K562 (cell line): ENCODE measurements at regions not wholly inside any gene's neighbourhood (a gene's known extent, or its start where the extent isn't known, plus 50 kb on each side); places are given as distances from the start of the nearest gene placed in this dataset.
A peak's percentile ranks its signal among the peaks of the same experiment; 100 is the strongest.

Source experiments
- CBX2 ChIP-seq: fragments of 200-600 bp; sonication (generic); IDR thresholded peaks from one replicate; pipeline ENCODE4 v1.6.1; 2012; ENCODE audit warnings: mild to moderate bottlenecking, low read length, inconsistent platforms; ENCODE audit not compliant: insufficient read depth, poor library complexity, severe bottlenecking
- CEBPG ChIP-seq, 3 experiments: fragments of 200-800 bp in 1 of 3; sonication (Bioruptor generic) in 1 of 3; sonication (generic) in 1 of 3; formaldehyde crosslinking in 1 of 3; IDR thresholded peaks in 2 of 3; conservative IDR thresholded peaks in 1 of 3; 2 replicates each; pipeline versions ENCODE4 v1.6.1 to v1.8.0; 2016 to 2022; ENCODE audit warnings: missing compliant biosample characterization in 2 of 3, missing genetic modification characterization in 2 of 3, mild to moderate bottlenecking in 1 of 3, missing genetic modification reagents in 1 of 3
- E2F5 ChIP-seq: sonication (generic); formaldehyde crosslinking; IDR thresholded peaks from 2 replicates; pipeline ENCODE4 v1.8.0; 2022; ENCODE audit warnings: mild to moderate bottlenecking, missing genetic modification reagents
- HMG20A ChIP-seq: fragments of 450-650 bp; formaldehyde crosslinking; conservative IDR thresholded peaks from 2 replicates; pipeline ENCODE4 v1.4.0; 2020; ENCODE audit warnings: mild to moderate bottlenecking, mixed read lengths
- ID3 ChIP-seq, 2 experiments: fragments of 250-450 bp in 1 of 2; fragments of 450-650 bp in 1 of 2; sonication (Bioruptor Pico) in 1 of 2; IDR thresholded peaks; 2 replicates each; pipeline versions ENCODE4 v1.6.1 to v1.8.0; 2016 to 2021; ENCODE audit warnings: mild to moderate bottlenecking in 2 of 2, moderate library complexity in 2 of 2, missing compliant biosample characterization in 1 of 2, missing genetic modification characterization in 1 of 2
- JUNB ChIP-seq: fragments of 450-650 bp; formaldehyde crosslinking; conservative IDR thresholded peaks from 2 replicates; pipeline ENCODE4 v1.4.0; 2020; ENCODE audit warnings: mild to moderate bottlenecking
- KDM1A ChIP-seq, 2 experiments: fragments of 450-650 bp; IDR thresholded peaks; 2 replicates each; pipeline ENCODE4 v1.6.1; 2016; ENCODE audit warnings: mild to moderate bottlenecking in 2 of 2
- MNT ChIP-seq, 2 experiments: fragments of 450-650 bp; conservative IDR thresholded peaks; 2 replicates each; pipeline ENCODE4 v1.6.1; 2017; ENCODE audit warnings: mild to moderate bottlenecking in 2 of 2, moderate library complexity in 2 of 2
- RCOR1 ChIP-seq, 2 experiments: IDR thresholded peaks; 2 replicates each; pipeline ENCODE4 v1.6.1; 2012; ENCODE audit warnings: low read depth in 2 of 2, low read length in 2 of 2, borderline replicate concordance in 1 of 2, improper control_type of control experiment in 1 of 2
- U2AF1 ChIP-seq: fragments of 200-400 bp; formaldehyde crosslinking; optimal IDR thresholded peaks from 2 replicates; pipeline ENCODE3; 2017; ENCODE audit warnings: mild to moderate bottlenecking, low read depth, low read length, moderate library complexity
- ZKSCAN1 ChIP-seq: fragments of 150-350 bp; IDR thresholded peaks from 2 replicates; pipeline ENCODE4 v1.6.1; 2016; ENCODE audit warnings: low read depth, low read length
- ZNF695 ChIP-seq: fragments of 450-650 bp; formaldehyde crosslinking; IDR thresholded peaks from 2 replicates; pipeline ENCODE4 v1.4.0; 2020; ENCODE audit warnings: mild to moderate bottlenecking, moderate library complexity
- TF ChIP-seq, protein P1 (sequence below): fragments of 250-450 bp; sonication (Bioruptor Pico); IDR thresholded peaks from 2 replicates; pipeline ENCODE4 v1.8.0; 2022; ENCODE audit warnings: moderate library complexity, mild to moderate bottlenecking, inconsistent platforms
- TF ChIP-seq, protein P2 (sequence below): fragments of 250-450 bp; sonication (Bioruptor Pico); IDR thresholded peaks from 2 replicates; pipeline ENCODE4 v1.6.1; 2021; ENCODE audit warnings: mild to moderate bottlenecking
- TF ChIP-seq, protein P3 (sequence below): fragments of 200-800 bp; sonication (Bioruptor generic); IDR thresholded peaks from 2 replicates; pipeline ENCODE4 v1.6.1; 2017; ENCODE audit warnings: missing genetic modification characterization, missing compliant biosample characterization
- TF ChIP-seq, protein P4 (sequence below), 2 experiments: fragments of 450-650 bp; IDR thresholded peaks; 2 replicates each; pipeline ENCODE4 v1.6.1; 2018; ENCODE audit warnings: mild to moderate bottlenecking in 2 of 2, low read depth in 1 of 2; ENCODE audit not compliant: partially characterized antibody in 2 of 2

DNA sequence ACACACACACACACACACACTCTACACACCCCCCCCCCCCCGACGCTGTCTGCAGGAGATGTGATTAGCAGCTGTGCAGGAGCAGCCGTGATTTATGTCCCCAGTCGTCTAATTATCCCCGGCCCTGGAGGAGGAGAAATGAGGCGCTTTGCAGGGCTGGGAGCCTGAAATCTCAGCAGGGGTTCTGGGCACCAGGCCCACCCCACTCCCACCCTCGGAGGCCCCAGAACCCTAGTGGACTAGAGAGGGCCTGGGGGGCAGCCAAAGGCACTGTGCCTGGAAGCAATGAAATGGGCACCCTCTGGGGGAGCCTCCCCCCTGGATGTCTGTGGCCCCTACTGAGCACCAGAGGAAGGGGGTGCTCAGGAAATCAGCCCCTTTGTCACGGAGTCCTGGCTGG, 134.2 kb upstream of the CIBAR2 start (continued):
- TF ChIP-seq MNT (conservative IDR thresholded peaks at IDR 0.05) (no peak), RCOR1 (IDR thresholded peaks at IDR 0.05; ENCODE audit: borderline replicate concordance in 1 of 2, low read depth in 2 of 2, low read length in 2 of 2) (peak; percentile 48 to 75; a peak in 2 of 4 replicates), JUNB (CRISPR knock-in tag) (no peak), E2F5 (no peak), KDM1A (IDR thresholded peaks at IDR 0.05) (peak; percentile 89 to 92), HMG20A (CRISPR knock-in tag) (no peak), U2AF1 (no peak), ZKSCAN1 (no peak), ID3 (CRISPR knock-in tag; IDR thresholded peaks at IDR 0.05) (no peak), ID3 (tag; IDR thresholded peaks at IDR 0.05) (no peak), CBX2 (no peak), CEBPG (CRISPR knock-in tag; IDR thresholded peaks at IDR 0.05) (no peak), CEBPG (tag; conservative IDR thresholded peaks at IDR 0.05 in 1 of 2, IDR thresholded peaks at IDR 0.05 in 1 of 2) (no peak), ZNF695 (CRISPR knock-in tag) (no peak)
- TF ChIP-seq, protein P1, sequence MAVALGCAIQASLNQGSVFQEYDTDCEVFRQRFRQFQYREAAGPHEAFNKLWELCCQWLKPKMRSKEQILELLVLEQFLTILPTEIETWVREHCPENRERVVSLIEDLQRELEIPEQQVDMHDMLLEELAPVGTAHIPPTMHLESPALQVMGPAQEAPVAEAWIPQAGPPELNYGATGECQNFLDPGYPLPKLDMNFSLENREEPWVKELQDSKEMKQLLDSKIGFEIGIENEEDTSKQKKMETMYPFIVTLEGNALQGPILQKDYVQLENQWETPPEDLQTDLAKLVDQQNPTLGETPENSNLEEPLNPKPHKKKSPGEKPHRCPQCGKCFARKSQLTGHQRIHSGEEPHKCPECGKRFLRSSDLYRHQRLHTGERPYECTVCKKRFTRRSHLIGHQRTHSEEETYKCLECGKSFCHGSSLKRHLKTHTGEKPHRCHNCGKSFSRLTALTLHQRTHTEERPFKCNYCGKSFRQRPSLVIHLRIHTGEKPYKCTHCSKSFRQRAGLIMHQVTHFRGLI, result no peak
- TF ChIP-seq, protein P2, sequence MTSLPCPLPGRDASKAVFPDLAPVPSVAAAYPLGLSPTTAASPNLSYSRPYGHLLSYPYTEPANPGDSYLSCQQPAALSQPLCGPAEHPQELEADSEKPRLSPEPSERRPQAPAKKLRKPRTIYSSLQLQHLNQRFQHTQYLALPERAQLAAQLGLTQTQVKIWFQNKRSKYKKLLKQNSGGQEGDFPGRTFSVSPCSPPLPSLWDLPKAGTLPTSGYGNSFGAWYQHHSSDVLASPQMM (CRISPR knock-in tag), result no peak
- TF ChIP-seq, protein P3, sequence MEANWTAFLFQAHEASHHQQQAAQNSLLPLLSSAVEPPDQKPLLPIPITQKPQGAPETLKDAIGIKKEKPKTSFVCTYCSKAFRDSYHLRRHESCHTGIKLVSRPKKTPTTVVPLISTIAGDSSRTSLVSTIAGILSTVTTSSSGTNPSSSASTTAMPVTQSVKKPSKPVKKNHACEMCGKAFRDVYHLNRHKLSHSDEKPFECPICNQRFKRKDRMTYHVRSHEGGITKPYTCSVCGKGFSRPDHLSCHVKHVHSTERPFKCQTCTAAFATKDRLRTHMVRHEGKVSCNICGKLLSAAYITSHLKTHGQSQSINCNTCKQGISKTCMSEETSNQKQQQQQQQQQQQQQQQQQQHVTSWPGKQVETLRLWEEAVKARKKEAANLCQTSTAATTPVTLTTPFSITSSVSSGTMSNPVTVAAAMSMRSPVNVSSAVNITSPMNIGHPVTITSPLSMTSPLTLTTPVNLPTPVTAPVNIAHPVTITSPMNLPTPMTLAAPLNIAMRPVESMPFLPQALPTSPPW, result peak; percentile 70; the same call in 1 of the 2 replicates
- TF ChIP-seq, protein P4, sequence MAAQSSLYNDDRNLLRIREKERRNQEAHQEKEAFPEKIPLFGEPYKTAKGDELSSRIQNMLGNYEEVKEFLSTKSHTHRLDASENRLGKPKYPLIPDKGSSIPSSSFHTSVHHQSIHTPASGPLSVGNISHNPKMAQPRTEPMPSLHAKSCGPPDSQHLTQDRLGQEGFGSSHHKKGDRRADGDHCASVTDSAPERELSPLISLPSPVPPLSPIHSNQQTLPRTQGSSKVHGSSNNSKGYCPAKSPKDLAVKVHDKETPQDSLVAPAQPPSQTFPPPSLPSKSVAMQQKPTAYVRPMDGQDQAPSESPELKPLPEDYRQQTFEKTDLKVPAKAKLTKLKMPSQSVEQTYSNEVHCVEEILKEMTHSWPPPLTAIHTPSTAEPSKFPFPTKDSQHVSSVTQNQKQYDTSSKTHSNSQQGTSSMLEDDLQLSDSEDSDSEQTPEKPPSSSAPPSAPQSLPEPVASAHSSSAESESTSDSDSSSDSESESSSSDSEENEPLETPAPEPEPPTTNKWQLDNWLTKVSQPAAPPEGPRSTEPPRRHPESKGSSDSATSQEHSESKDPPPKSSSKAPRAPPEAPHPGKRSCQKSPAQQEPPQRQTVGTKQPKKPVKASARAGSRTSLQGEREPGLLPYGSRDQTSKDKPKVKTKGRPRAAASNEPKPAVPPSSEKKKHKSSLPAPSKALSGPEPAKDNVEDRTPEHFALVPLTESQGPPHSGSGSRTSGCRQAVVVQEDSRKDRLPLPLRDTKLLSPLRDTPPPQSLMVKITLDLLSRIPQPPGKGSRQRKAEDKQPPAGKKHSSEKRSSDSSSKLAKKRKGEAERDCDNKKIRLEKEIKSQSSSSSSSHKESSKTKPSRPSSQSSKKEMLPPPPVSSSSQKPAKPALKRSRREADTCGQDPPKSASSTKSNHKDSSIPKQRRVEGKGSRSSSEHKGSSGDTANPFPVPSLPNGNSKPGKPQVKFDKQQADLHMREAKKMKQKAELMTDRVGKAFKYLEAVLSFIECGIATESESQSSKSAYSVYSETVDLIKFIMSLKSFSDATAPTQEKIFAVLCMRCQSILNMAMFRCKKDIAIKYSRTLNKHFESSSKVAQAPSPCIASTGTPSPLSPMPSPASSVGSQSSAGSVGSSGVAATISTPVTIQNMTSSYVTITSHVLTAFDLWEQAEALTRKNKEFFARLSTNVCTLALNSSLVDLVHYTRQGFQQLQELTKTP (IDR thresholded peaks at IDR 0.05; ENCODE audit: low read depth in 1 of 2, partially characterized antibody in 2 of 2), result no peak
